NCI-H1092 treated with DMSO at 0.1 percent for 48 hours (cell line): ENCODE measurements at regions not wholly inside any gene's neighbourhood (a gene's known extent, or its start where the extent isn't known, plus 50 kb on each side); places are given as distances from the start of the nearest gene placed in this dataset.

Experiments used
- DNase-seq: peaks from one replicate; lab custom pipeline; 2025; lab: John Stamatoyannopoulos, UW

DNA sequence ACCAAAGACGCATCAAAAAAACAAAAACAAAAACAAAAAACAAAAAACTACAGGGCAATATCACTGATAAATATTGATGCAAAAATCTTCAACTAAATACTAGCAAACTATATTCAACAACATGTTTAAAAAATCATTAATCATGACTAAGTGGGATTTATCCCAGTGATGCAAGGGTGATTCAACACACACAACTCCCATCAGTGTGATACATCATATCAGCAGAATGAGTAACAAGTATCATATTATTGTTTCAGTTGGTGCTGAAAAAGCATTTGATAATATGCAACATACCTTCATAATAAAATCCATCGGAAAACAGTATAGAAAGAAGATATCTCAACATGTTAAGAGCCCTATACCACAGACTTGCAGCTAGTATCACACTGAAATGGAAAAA is 953.0 kb downstream of the AMY1C start:
- DNase-seq = no peak

DNA sequence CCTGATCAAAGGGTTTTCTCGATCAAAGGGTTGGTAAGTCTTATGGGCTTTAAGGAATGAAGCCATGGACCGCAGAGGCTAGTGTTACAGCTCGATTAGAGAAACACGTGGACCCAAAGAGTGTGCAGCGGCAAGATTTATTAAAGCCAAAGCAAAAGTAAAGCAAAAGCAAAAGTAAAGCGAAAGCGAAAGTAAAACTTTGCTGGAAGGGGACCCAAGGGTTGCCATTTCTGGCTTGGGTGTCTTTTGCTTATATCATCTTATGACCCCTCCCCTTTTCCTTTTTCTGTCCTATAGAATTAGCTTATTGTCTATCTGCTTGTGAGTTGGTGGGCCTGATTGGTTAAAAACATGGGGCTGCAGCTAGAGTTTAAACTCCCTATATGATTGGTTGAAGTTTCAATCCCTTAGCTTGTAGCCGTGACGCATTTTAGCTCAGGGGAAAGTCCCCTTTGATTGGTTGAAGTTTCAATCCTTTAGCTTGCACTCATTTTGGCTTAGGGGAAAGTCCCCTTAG is 957.0 kb downstream of the AMY1C start:
- DNase-seq = no peak

DNA sequence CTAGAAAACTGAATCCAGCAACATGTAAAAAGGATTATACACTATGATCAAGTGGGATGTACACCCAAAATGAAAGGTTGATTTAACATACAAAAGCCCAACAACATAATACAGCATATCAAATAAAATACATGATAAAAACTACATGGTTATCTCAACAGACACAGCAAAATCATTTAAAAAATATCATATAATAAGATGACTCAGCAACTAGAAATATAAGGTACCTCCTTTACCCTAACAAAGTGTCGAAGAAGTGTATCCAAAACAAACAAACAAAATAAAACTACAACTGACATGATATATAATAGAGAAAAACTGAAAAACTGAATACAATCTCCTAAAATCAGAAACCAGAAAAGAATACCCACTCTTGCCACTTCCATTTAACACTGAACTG is 969.1 kb downstream of the AMY1C start:
- DNase-seq = no peak

GRCh38 chr1:104720741-104721140 is 971.0 kb downstream of the AMY1C start:
- DNase-seq = no peak

DNA sequence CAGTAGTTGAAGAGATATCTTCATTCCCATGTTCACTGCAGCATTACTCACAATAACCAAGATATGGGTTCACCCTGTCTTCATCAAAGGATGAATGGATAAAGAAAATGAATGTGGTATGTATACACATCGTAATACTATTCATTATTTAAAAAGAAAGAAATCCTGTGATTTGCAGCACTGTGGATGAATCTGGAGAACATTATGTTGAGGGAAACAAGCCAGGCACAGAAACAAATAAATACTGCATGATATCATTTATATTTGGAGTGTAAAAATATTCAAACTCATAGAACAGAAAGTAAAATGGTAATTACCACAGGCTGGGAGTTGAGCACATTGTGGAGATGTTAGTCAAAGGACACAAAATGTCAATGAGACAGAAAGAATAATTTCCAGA is 977.2 kb downstream of the AMY1C start:
- DNase-seq = no peak

DNA sequence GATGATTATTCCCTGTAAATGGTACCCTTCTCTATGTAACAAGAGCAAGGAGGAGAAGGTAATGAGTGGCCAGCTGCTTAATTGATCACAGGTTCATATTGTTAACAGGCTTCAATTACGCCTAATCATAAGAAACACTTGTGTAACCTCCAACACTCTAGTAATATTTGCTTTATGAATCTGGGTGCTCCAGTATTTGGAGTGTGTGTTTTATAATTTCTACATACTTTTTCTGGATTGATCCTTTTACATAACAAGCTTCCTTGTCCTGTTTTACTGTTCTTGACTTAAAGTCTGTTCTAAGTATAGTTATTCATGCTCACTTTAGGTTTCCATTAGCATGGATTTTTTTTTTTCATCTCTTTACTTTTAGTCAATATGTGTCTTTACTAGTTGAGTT is 984.2 kb downstream of the AMY1C start:
- DNase-seq = no peak

DNA sequence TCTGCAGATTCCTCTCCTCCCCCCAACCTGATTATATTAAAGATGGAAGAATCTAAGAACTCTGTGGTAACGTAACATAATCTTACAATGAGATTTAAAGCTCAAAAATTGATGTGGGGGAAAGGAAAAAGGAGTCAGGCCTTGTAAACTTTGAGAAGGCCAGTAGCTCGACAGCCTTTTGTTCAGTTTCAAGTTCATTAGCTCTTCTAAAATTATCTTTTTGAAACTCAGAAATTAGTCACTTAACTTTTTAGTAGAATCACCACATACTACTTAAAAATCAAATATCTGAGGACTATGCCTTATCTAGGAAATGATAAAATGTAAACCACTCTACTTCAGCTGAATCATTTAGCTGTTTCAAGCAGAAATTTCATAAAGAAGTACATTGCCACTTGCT is 996.2 kb downstream of the AMY1C start:
- DNase-seq = no peak

DNA sequence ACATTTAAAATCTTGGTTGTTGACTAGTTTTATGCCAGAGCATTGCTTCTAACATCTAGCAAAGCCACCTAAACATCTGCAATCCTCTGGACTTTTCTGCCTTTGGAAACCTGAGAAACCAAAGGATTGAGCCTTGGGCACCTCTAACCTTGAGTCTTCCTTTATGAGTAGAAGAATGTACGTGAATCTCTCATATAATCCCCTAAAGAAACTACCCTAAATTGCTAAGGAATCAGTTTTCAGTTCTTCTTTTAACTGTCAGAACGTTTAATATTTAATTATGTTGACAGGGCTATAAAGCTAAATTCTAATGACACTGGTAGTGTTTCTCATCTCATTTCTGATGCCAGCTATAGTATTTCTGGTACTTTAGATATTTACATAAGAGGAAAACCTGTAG is 997.3 kb downstream of the AMY1C start:
- no peak for DNase-seq

DNA sequence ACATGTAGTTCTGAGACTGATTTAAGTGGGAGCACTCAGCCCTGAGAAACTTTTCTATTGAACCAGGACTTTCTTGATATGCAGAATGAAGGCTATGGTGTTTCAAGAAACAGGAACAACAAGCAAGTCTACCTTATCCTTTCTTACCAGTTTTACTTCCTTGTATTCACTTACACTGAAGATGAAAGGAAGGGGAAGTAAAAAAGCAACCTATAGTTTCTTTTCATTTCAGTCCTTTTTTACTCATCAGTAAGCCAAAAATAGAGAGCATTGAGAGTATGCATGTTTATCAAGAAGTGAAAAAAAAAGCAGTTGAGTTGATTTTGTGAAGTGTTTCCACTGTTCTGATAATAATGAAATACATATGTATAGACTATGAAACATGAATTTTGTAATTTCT is 1010.3 kb downstream of the AMY1C start:
- DNase-seq = no peak

- no peak for DNase-seq
These were observed 1012.4 kb downstream of the AMY1C start for GRCh38 chr1:104761961-104762570.

- no peak for DNase-seq
These were observed 1015.4 kb downstream of the AMY1C start for GRCh38 chr1:104765085-104765484.

- DNase-seq = no peak
These were observed 1018.8 kb downstream of the AMY1C start for GRCh38 chr1:104768466-104768865.

GRCh38 chr1:104780470-104781078 is 1030.9 kb downstream of the AMY1C start:
- peak; percentile 52 for DNase-seq

DNA sequence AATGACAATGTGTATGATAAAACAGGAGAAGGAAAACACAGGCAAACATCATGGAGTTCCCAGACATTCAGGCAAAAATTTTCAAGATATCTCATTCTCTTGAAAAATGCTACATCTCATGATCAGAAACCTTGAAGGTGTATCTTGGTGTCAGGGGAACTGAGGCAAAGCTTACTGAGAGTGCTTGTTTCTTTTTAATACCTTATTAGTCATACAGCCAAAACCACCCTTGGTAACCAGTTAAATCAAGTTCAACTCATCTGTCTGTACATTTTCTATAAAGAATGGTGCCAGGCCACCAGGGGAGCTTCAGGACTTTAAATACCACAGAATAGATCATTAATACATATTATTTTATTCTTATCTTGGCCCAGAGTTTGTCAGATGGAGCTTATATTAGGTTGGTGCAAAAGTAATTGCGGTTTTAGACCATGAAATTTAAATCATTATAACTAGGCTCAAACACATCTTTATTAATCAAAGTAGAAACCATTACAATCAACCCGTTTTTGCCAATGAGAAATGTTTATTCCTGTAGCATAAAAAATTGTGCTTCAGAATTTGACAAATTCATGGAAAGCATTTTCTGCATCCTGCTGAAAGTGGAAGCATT is 1036.0 kb downstream of the AMY1C start:
- no peak for DNase-seq

DNA sequence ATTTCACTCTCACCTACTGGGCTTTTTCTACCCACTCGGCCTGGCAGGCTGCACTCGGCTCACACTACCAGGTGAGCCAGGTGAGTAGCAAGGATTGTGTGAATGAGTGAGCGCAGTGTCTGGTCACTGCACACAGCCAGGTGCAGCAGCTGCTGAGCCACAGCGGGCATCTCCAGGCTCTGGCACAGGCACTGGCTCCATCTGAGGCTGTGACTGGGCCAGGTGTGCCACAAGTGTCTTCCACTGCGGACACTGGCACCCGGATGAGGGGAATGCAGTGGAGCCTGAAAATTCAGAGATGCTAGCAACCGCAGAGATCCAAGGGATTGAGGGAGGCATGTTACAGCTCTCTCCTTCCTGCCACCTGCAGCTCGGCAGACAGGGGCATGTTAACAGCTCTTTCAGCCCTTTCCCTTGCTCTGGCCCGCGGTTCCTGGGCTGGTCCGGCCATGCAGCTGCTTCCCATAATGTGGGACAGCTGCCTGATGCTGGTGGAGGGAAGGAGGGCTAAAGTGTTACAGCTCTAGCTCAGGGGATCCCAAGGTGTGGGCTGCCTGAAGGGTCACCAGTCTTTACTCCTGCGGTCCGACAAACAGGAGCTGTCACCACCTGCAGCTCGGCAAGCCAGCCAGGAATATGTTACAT is 1038.3 kb downstream of the AMY1C start:
- DNase-seq = no peak

- DNase-seq = no peak
These were observed 1041.3 kb downstream of the AMY1C start for GRCh38 chr1:104791030-104791429.

GRCh38 chr1:104794035-104794434 is 1044.3 kb downstream of the AMY1C start:
- DNase-seq = no peak

- no peak for DNase-seq
These were observed 1046.2 kb downstream of the AMY1C start for GRCh38 chr1:104795931-104796330.

GRCh38 chr1:104797982-104798381 is 1048.3 kb downstream of the AMY1C start:
- no peak for DNase-seq

GRCh38 chr1:104801344-104801743 is 1051.6 kb downstream of the AMY1C start:
- DNase-seq = no peak

DNA sequence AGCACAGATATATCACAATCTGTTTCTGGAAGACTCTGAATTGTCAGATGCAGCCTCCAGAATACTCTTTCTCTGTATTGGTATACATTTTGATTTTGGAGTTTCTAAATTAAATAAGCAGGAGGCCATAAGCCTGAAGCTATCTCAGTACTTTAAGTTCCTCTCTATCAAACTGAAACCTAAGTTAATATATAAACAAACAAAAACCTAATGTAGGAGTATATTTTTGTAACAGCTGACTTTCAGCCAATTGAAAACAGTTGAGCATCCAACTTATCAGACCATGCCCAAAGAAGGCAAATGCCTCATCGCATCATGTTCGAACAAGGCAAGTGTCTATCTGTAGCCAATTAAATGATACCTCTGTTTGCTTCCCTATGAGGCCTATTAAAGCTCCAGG is 1054.4 kb downstream of the AMY1C start:
- DNase-seq = no peak

- no peak for DNase-seq
These were observed 1057.9 kb downstream of the AMY1C start for GRCh38 chr1:104807590-104807989.

GRCh38 chr1:104825401-104825800 is 1075.7 kb downstream of the AMY1C start:
- DNase-seq = no peak
